ENCODE measurements at regions not wholly inside any gene's neighbourhood (a gene's known extent, or its start where the extent isn't known, plus 50 kb on each side); places are given as distances from the start of the nearest gene placed in this dataset.

GRCh38 chr15:60125334-60125733 is 121.2 kb downstream of the FOXB1 start:
- TF ChIP-seq ZNF274 (IDR thresholded peaks at IDR 0.05; ENCODE audit: low read depth, low read length) (no peak), SUZ12 (IDR thresholded peaks at IDR 0.05; ENCODE audit: extremely low read depth, insufficient read depth, insufficient read length) (no peak)
